ENCODE measurements at regions not wholly inside any gene's neighbourhood (a gene's known extent, or its start where the extent isn't known, plus 50 kb on each side); places are given as distances from the start of the nearest gene placed in this dataset.

GRCh38 chr7:119748251-119748860 is 524.6 kb upstream of the KCND2 start:
- WGBS, 2 donors = 35 to 48% methylated on average over 1 of the region's 1 CpG
- Histone ChIP-seq H3K27me3 (no peaks in the 10 kb centered on the region), H3K9me3 (no peaks in the 10 kb centered on the region), H3K4me3 (no peak overlapping the region), H3K4me1 (no peaks in the 10 kb centered on the region), H3K36me3 (no peaks in the 10 kb centered on the region), H3K27ac (no peak overlapping the region)
- no peak for DNase-seq (ENCODE audit: low spot score in 2 of 2)
- TF ChIP-seq CTCF (IDR thresholded peaks at IDR 0.05) (no peak), POLR2A (IDR thresholded peaks at IDR 0.05) (no peak), EP300 (IDR thresholded peaks at IDR 0.05) (no peak)

GRCh38 chr7:119748991-119749390 is 524.0 kb upstream of the KCND2 start:
- H3K4me3 ChIP-seq = no peak overlapping the region
- DNase-seq (ENCODE audit: low spot score in 2 of 2) = no peak
- no peaks in the 10 kb centered on the region for H3K36me3 ChIP-seq
- no peaks in the 10 kb centered on the region for H3K9me3 ChIP-seq
- no peak for TF ChIP-seq EP300 (IDR thresholded peaks at IDR 0.05)
- TF ChIP-seq POLR2A (IDR thresholded peaks at IDR 0.05) = no peak
- TF ChIP-seq CTCF (IDR thresholded peaks at IDR 0.05) = no peak
- H3K27me3 ChIP-seq = no peaks in the 10 kb centered on the region
- WGBS, 2 donors = 19 to 21% methylated on average over 2 of the region's 2 CpGs
- H3K4me1 ChIP-seq = no peaks in the 10 kb centered on the region
- no peak overlapping the region for H3K27ac ChIP-seq

- TF ChIP-seq EP300 (IDR thresholded peaks at IDR 0.05) (no peak), POLR2A (IDR thresholded peaks at IDR 0.05) (no peak), CTCF (IDR thresholded peaks at IDR 0.05) (no peak)
- Histone ChIP-seq H3K4me1 (no peaks in the 10 kb centered on the region), H3K27me3 (no peaks in the 10 kb centered on the region), H3K27ac (no peak overlapping the region), H3K4me3 (no peak overlapping the region), H3K36me3 (no peaks in the 10 kb centered on the region), H3K9me3 (no peaks in the 10 kb centered on the region)
- no peak for DNase-seq (ENCODE audit: low spot score in 2 of 2)
Measured at GRCh38 chr7:119756687-119757086, 516.3 kb upstream of the KCND2 start.

GRCh38 chr7:119758254-119758653 is 514.7 kb upstream of the KCND2 start:
- no peaks in the 10 kb centered on the region for H3K4me1 ChIP-seq
- no peak for DNase-seq (ENCODE audit: low spot score in 2 of 2)
- H3K36me3 ChIP-seq = no peaks in the 10 kb centered on the region
- H3K4me3 ChIP-seq = no peak overlapping the region
- H3K9me3 ChIP-seq = no peaks in the 10 kb centered on the region
- H3K27ac ChIP-seq = no peak overlapping the region
- no peaks in the 10 kb centered on the region for H3K27me3 ChIP-seq
- TF ChIP-seq POLR2A (IDR thresholded peaks at IDR 0.05) (no peak), CTCF (IDR thresholded peaks at IDR 0.05) (no peak), EP300 (IDR thresholded peaks at IDR 0.05) (no peak)

GRCh38 chr7:119761776-119762175 is 511.2 kb upstream of the KCND2 start:
- H3K9me3 ChIP-seq = no peaks in the 10 kb centered on the region
- no peak for DNase-seq (ENCODE audit: low spot score in 2 of 2)
- H3K27ac ChIP-seq = no peak overlapping the region
- H3K36me3 ChIP-seq = no peaks in the 10 kb centered on the region
- H3K4me3 ChIP-seq = no peak overlapping the region
- no peaks in the 10 kb centered on the region for H3K27me3 ChIP-seq
- no peaks in the 10 kb centered on the region for H3K4me1 ChIP-seq
- 71% methylated on average over 1 of the region's 1 CpG for WGBS, 2 donors
- no peak for TF ChIP-seq CTCF (IDR thresholded peaks at IDR 0.05)
- TF ChIP-seq POLR2A (IDR thresholded peaks at IDR 0.05) = no peak
- no peak for TF ChIP-seq EP300 (IDR thresholded peaks at IDR 0.05)

Data from tibial nerve (tissue), 4 donors.